ENCODE measurements at regions not wholly inside any gene's neighbourhood (a gene's known extent, or its start where the extent isn't known, plus 50 kb on each side); places are given as distances from the start of the nearest gene placed in this dataset.
"Not testable (repeated sequence)": the region's sequence is repeated elsewhere in the genome, so short reads cannot be mapped to it uniquely, and the experiment has no call there.

- WGBS = 65% methylated on average over 2 of the region's 6 CpGs
- not testable (repeated sequence) for H3K27ac ChIP-seq
These were observed 123.0 kb downstream of the SRGAP2 start for GRCh38 chr1:206326159-206326939.

GRCh38 chr1:206331597-206331996 lies 128.3 kb downstream of the SRGAP2 start:
- not testable (repeated sequence) for H3K36me3 ChIP-seq; H3K27me3 ChIP-seq; H3K9me3 ChIP-seq; H3K4me1 ChIP-seq; H3K4me3 ChIP-seq; H3K27ac ChIP-seq; DNase-seq (ENCODE audit: low spot score in 2 of 2)
- WGBS = 100% methylated on average over 1 of the region's 5 CpGs

More at GRCh38 chr1:206326159-206326939, 123.0 kb downstream of the SRGAP2 start:
- H3K4me3 ChIP-seq; H3K36me3 ChIP-seq; H3K4me1 ChIP-seq; H3K9me3 ChIP-seq; H3K27me3 ChIP-seq; DNase-seq (ENCODE audit: low spot score in 2 of 2): not testable (repeated sequence)

GRCh38 chr1:206333316-206333715 lies 130.0 kb downstream of the SRGAP2 start:
- H3K27me3 ChIP-seq; H3K4me1 ChIP-seq; H3K9me3 ChIP-seq; H3K4me3 ChIP-seq; H3K27ac ChIP-seq; DNase-seq (ENCODE audit: low spot score in 2 of 2); H3K36me3 ChIP-seq: not testable (repeated sequence)
- WGBS = no CpG with 5 or more reads among the region's 13 CpGs

GRCh38 chr1:206333897-206334296 lies 130.6 kb downstream of the SRGAP2 start:
- not testable (repeated sequence) for H3K36me3 ChIP-seq; H3K4me1 ChIP-seq; H3K27ac ChIP-seq; H3K27me3 ChIP-seq; H3K9me3 ChIP-seq; H3K4me3 ChIP-seq; DNase-seq (ENCODE audit: low spot score in 2 of 2)

- not testable (repeated sequence) for H3K4me3 ChIP-seq; H3K27me3 ChIP-seq; H3K9me3 ChIP-seq; H3K27ac ChIP-seq; H3K4me1 ChIP-seq; DNase-seq (ENCODE audit: low spot score in 2 of 2); H3K36me3 ChIP-seq
- 45% methylated on average over 3 of the region's 3 CpGs for WGBS
These were observed 131.1 kb downstream of the SRGAP2 start for GRCh38 chr1:206334481-206334880.

- not testable (repeated sequence) for H3K36me3 ChIP-seq; DNase-seq (ENCODE audit: low spot score in 2 of 2); H3K4me1 ChIP-seq; H3K27me3 ChIP-seq; H3K9me3 ChIP-seq; H3K4me3 ChIP-seq; H3K27ac ChIP-seq
These were observed 131.8 kb downstream of the SRGAP2 start for GRCh38 chr1:206335162-206335561.

- 54% methylated on average over 3 of the region's 10 CpGs for WGBS
- not testable (repeated sequence) for DNase-seq (ENCODE audit: low spot score in 2 of 2); H3K4me3 ChIP-seq; H3K27ac ChIP-seq; H3K36me3 ChIP-seq; H3K4me1 ChIP-seq; H3K27me3 ChIP-seq; H3K9me3 ChIP-seq
These were observed 132.8 kb downstream of the SRGAP2 start for GRCh38 chr1:206335875-206336846.

- H3K27ac ChIP-seq; H3K27me3 ChIP-seq; DNase-seq (ENCODE audit: low spot score in 2 of 2); H3K36me3 ChIP-seq; H3K9me3 ChIP-seq; H3K4me1 ChIP-seq; H3K4me3 ChIP-seq: not testable (repeated sequence)
- WGBS = 85% methylated on average over 1 of the region's 4 CpGs
These were observed 133.3 kb upstream of the IKBKE start for GRCh38 chr1:206337024-206337423.

- 87% methylated on average over 1 of the region's 2 CpGs for WGBS
- not testable (repeated sequence) for H3K27me3 ChIP-seq
These were observed 119.6 kb upstream of the IKBKE start for GRCh38 chr1:206350493-206351275.

GRCh38 chr1:206351276-206352052 lies 118.8 kb upstream of the IKBKE start:
- DNase-seq (ENCODE audit: low spot score in 2 of 2); H3K27me3 ChIP-seq; H3K27ac ChIP-seq; H3K4me1 ChIP-seq; H3K4me3 ChIP-seq; H3K9me3 ChIP-seq; H3K36me3 ChIP-seq: not testable (repeated sequence)
- 82% methylated on average over 4 of the region's 10 CpGs for WGBS

More at GRCh38 chr1:206350493-206351275, 119.6 kb upstream of the IKBKE start:
- not testable (repeated sequence) for H3K4me1 ChIP-seq; DNase-seq (ENCODE audit: low spot score in 2 of 2); H3K27ac ChIP-seq; H3K36me3 ChIP-seq; H3K9me3 ChIP-seq; H3K4me3 ChIP-seq

- not testable (repeated sequence) for H3K27me3 ChIP-seq; H3K9me3 ChIP-seq; DNase-seq (ENCODE audit: low spot score in 2 of 2); H3K4me1 ChIP-seq; H3K4me3 ChIP-seq; H3K36me3 ChIP-seq; H3K27ac ChIP-seq
These were observed 114.0 kb upstream of the IKBKE start for GRCh38 chr1:206356310-206356709.

GRCh38 chr1:206357962-206358361 lies 112.3 kb upstream of the IKBKE start:
- not testable (repeated sequence) for H3K4me1 ChIP-seq; H3K4me3 ChIP-seq; DNase-seq (ENCODE audit: low spot score in 2 of 2); H3K27ac ChIP-seq; H3K36me3 ChIP-seq; H3K9me3 ChIP-seq; H3K27me3 ChIP-seq
- 75% methylated on average over 1 of the region's 3 CpGs for WGBS

GRCh38 chr1:206358771-206359170 lies 111.5 kb upstream of the IKBKE start:
- 55% methylated on average over 2 of the region's 3 CpGs for WGBS
- not testable (repeated sequence) for H3K4me1 ChIP-seq; H3K9me3 ChIP-seq; H3K36me3 ChIP-seq; DNase-seq (ENCODE audit: low spot score in 2 of 2); H3K27me3 ChIP-seq; H3K4me3 ChIP-seq; H3K27ac ChIP-seq
